ENCODE measurements at regions not wholly inside any gene's neighbourhood (a gene's known extent, or its start where the extent isn't known, plus 50 kb on each side); places are given as distances from the start of the nearest gene placed in this dataset.
A peak's percentile ranks its signal among the peaks of the same experiment; 100 is the strongest.
"Not testable (repeated sequence)": the region's sequence is repeated elsewhere in the genome, so short reads cannot be mapped to it uniquely, and the experiment has no call there.

DNA sequence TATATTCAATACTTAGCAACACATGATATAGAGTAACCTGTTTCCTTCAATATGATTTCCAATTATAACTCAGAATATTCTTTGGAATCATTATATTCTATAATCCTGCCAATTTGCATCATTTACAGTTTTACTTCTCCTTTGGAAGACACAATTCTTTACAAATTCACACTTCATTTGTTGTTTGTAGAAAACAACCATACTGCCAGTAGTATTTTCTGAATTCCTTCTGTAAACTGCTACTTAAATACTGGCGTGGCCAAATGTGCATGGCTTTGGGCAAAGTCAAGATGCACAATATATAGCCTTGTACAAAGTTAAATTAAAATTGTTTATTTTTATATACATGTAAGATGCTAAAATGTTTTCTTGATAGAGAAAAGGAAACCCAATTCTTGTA lies 687.1 kb upstream of the NEGR1 start (continued):
- no peak for TF ChIP-seq ZNF114 (CRISPR knock-in tag; IDR thresholded peaks at IDR 0.05)

DNA sequence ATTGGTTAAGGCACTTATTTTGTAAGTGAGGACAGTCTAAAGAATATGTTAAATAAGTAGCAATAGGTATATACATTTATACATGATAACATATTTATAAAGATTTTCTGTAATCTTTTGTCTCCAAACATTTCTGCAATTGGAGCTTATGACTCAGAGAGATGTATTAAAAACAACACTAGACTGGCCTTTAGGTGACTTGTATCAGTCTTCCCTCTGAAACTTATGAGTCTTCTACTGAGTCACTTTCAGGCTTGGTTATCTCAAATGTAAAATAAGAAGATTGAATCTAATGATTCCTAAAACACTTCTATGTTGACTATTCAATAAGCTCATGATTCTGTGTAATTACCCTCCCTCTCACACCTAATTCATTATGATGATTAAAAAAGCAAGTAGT lies 672.6 kb upstream of the NEGR1 start:
- no peak for ATAC-seq
- Mint-ChIP-seq H3K36me3 (ENCODE audit: low read depth) (0 out of 3 replicates have a peak, but pooled peaks cover 2% of the 10 kb centered on the region), H3K4me1 (peaks cover 12% of the 10 kb centered on the region), H3K9me3 (no peaks in the 10 kb centered on the region), H3K27ac (no peak overlapping the region), H3K27me3 (ENCODE audit: insufficient read depth, low read depth, poor library complexity) (peaks cover 5% of the 10 kb centered on the region), H3K4me3 (no peak overlapping the region)
- Histone ChIP-seq H3K4me2 (no peak overlapping the region), H3K79me2 (replicated peaks; ENCODE audit: insufficient read depth) (no peaks in the 10 kb centered on the region), H3K27ac (ENCODE audit: low read depth) (no peak overlapping the region), H3F3A (replicated peaks; ENCODE audit: low read depth) (no peaks in the 10 kb centered on the region), H3K36me3 (ENCODE audit: insufficient read depth) (no peaks in the 10 kb centered on the region), H4K20me1 (replicated peaks; ENCODE audit: insufficient read depth) (no peaks in the 10 kb centered on the region), H3K4me1 (ENCODE audit: insufficient read depth) (peaks cover 18% of the 10 kb centered on the region), H3K9me2 (ENCODE audit: insufficient read depth) (peaks cover 3% of the 10 kb centered on the region; the same call in 1 of the 2 replicates), H3K4me3 (no peak overlapping the region), H2AFZ (no peak overlapping the region), H3K27me3 (ENCODE audit: insufficient read depth) (no peaks in the 10 kb centered on the region)
- no peak for TF ChIP-seq ETS1 (IDR thresholded peaks at IDR 0.05)
- no peak for TF ChIP-seq CREB1 (CRISPR knock-in tag; IDR thresholded peaks at IDR 0.05; ENCODE audit: low read depth)
- TF ChIP-seq EZH2phosphoT487 (IDR thresholded peaks at IDR 0.05; ENCODE audit: unreplicated experiment) = no peak
- TF ChIP-seq, protein P1, sequence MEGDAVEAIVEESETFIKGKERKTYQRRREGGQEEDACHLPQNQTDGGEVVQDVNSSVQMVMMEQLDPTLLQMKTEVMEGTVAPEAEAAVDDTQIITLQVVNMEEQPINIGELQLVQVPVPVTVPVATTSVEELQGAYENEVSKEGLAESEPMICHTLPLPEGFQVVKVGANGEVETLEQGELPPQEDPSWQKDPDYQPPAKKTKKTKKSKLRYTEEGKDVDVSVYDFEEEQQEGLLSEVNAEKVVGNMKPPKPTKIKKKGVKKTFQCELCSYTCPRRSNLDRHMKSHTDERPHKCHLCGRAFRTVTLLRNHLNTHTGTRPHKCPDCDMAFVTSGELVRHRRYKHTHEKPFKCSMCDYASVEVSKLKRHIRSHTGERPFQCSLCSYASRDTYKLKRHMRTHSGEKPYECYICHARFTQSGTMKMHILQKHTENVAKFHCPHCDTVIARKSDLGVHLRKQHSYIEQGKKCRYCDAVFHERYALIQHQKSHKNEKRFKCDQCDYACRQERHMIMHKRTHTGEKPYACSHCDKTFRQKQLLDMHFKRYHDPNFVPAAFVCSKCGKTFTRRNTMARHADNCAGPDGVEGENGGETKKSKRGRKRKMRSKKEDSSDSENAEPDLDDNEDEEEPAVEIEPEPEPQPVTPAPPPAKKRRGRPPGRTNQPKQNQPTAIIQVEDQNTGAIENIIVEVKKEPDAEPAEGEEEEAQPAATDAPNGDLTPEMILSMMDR (conservative IDR thresholded peaks at IDR 0.05; ENCODE audit: low read depth in 2 of 2) = no peak
- TF ChIP-seq JUNB (IDR thresholded peaks at IDR 0.05; ENCODE audit: unreplicated experiment) = no peak
- TF ChIP-seq, protein P2, sequence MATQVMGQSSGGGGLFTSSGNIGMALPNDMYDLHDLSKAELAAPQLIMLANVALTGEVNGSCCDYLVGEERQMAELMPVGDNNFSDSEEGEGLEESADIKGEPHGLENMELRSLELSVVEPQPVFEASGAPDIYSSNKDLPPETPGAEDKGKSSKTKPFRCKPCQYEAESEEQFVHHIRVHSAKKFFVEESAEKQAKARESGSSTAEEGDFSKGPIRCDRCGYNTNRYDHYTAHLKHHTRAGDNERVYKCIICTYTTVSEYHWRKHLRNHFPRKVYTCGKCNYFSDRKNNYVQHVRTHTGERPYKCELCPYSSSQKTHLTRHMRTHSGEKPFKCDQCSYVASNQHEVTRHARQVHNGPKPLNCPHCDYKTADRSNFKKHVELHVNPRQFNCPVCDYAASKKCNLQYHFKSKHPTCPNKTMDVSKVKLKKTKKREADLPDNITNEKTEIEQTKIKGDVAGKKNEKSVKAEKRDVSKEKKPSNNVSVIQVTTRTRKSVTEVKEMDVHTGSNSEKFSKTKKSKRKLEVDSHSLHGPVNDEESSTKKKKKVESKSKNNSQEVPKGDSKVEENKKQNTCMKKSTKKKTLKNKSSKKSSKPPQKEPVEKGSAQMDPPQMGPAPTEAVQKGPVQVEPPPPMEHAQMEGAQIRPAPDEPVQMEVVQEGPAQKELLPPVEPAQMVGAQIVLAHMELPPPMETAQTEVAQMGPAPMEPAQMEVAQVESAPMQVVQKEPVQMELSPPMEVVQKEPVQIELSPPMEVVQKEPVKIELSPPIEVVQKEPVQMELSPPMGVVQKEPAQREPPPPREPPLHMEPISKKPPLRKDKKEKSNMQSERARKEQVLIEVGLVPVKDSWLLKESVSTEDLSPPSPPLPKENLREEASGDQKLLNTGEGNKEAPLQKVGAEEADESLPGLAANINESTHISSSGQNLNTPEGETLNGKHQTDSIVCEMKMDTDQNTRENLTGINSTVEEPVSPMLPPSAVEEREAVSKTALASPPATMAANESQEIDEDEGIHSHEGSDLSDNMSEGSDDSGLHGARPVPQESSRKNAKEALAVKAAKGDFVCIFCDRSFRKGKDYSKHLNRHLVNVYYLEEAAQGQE (IDR thresholded peaks at IDR 0.05; ENCODE audit: unreplicated experiment) = no peak
- TF ChIP-seq NANOG (IDR thresholded peaks at IDR 0.05; ENCODE audit: borderline replicate concordance) = no peak
- TF ChIP-seq EZH2 (IDR thresholded peaks at IDR 0.05; ENCODE audit: low read depth, unreplicated experiment) = no peak
- no peak for TF ChIP-seq ZNF331 (CRISPR knock-in tag; IDR thresholded peaks at IDR 0.05; ENCODE audit: low read depth)
- no peak for TF ChIP-seq ZNF114 (CRISPR knock-in tag; IDR thresholded peaks at IDR 0.05)
- no peak for TF ChIP-seq POLR2AphosphoS5 (IDR thresholded peaks at IDR 0.05; ENCODE audit: low read depth)
- no peak for DNase-seq (ENCODE audit: low spot score)

- H3K4me2 ChIP-seq; H3K9me3 Mint-ChIP-seq; H2AFZ ChIP-seq; H3K36me3 Mint-ChIP-seq (ENCODE audit: low read depth); H3K36me3 ChIP-seq (ENCODE audit: insufficient read depth); H3K79me2 ChIP-seq (replicated peaks; ENCODE audit: insufficient read depth); H3K27me3 ChIP-seq (ENCODE audit: insufficient read depth); H3K4me3 Mint-ChIP-seq; DNase-seq (ENCODE audit: low spot score); H3F3A ChIP-seq (replicated peaks; ENCODE audit: low read depth); H3K4me3 ChIP-seq; H3K9me2 ChIP-seq (ENCODE audit: insufficient read depth); ATAC-seq; H3K27me3 Mint-ChIP-seq (ENCODE audit: insufficient read depth, low read depth, poor library complexity); H4K20me1 ChIP-seq (replicated peaks; ENCODE audit: insufficient read depth); H3K27ac ChIP-seq (ENCODE audit: low read depth): not testable (repeated sequence)
- H3K4me1 Mint-ChIP-seq = peaks cover 21% of the 10 kb centered on the region
- H3K27ac Mint-ChIP-seq = peak overlapping the region; percentile 88
- H3K4me1 ChIP-seq (ENCODE audit: insufficient read depth) = peaks cover 22% of the 10 kb centered on the region
These were observed 668.6 kb upstream of the NEGR1 start for GRCh38 chr1:72950900-72951299.

Data from GM23338 (cell line).